RWPE1 (cell line): ENCODE measurements at regions not wholly inside any gene's neighbourhood (a gene's known extent, or its start where the extent isn't known, plus 50 kb on each side); places are given as distances from the start of the nearest gene placed in this dataset.

Experiments used
- CTCF ChIA-PET: fragments of 350-600 bp; sonication (Branson Sonifier 250); formaldehyde crosslinking; extraction: SDS; loops from one replicate; lab custom pipeline; 2021; lab: Yijun Ruan, JAX
- POLR2A ChIA-PET: fragments of 400-600 bp; formaldehyde crosslinking; extraction: SDS; loops from one replicate; lab custom pipeline; 2020; ENCODE audit warnings: antibody characterized with exemption; ENCODE audit not compliant: low non-redundant PET; lab: Yijun Ruan, JAX
- DNase-seq: peaks from one replicate; pipeline ENCODE4 v3.0.0; 2012; ENCODE audit warnings: low spot score
- H3K27ac ChIP-seq: fragments of 450-650 bp; 2 replicates; pipeline ENCODE4 v1.5.1; 2017
- TF ChIP-seq, protein P1 (sequence below): fragments of 450-650 bp; conservative IDR thresholded peaks from 2 replicates; pipeline ENCODE4 v1.5.1; 2017; ENCODE audit warnings: low read depth, mild to moderate bottlenecking

DNA sequence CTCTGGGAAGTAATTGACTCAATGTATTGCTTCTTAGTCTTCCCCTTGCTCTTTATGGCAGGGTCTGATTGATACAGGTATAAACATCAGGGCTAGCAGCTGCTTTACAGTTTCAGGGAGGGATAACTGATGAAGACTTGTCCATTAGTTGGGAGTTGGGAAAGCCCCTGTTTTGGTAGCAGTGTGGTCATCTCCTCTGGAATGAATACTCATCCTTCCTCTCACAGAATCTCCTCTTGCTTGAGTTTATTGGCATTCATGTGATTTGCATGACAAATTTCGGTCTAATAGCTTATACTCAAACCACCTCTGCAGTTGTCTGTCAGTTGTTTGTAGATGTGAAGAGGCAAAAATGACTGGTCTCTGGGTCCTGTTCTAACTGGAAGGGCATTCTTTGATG, 79.7 kb downstream of the FAT3 start:
- CTCF ChIA-PET: no interaction called here

DNA sequence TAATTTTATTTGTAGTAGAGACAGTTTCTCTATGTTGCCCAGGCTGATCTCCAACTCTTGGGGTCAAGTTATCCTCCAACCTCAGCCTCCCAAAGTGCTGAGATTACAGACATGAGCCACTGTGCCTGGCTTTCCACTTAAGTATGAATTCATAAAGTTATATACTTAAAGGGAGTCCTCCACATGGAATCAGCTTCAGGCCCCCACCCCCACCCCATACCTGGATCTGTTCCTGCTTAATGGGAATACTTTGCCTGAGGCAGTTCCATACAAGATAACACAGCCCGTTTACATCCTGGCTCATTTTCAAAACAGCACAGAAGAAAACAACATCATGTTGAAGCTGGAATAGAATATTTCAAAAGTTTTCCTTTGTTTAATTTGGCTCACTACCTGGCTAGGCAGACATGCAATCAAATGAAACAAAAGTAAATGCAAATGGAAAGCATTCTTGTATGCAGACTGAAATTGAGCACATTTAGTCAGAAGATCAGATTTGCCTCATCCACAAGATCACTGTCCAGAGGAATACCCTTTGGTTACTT, 82.4 kb downstream of the FAT3 start:
- DNase-seq: no peak
- CTCF ChIA-PET: interaction anchor here (0.6 to 0.7 kb wide), 2 partner anchors 35 to 501 kb away, joined by 3 to 4 read pairs; no protein-coding TSS in a partner anchor
- TF ChIP-seq, protein P1, sequence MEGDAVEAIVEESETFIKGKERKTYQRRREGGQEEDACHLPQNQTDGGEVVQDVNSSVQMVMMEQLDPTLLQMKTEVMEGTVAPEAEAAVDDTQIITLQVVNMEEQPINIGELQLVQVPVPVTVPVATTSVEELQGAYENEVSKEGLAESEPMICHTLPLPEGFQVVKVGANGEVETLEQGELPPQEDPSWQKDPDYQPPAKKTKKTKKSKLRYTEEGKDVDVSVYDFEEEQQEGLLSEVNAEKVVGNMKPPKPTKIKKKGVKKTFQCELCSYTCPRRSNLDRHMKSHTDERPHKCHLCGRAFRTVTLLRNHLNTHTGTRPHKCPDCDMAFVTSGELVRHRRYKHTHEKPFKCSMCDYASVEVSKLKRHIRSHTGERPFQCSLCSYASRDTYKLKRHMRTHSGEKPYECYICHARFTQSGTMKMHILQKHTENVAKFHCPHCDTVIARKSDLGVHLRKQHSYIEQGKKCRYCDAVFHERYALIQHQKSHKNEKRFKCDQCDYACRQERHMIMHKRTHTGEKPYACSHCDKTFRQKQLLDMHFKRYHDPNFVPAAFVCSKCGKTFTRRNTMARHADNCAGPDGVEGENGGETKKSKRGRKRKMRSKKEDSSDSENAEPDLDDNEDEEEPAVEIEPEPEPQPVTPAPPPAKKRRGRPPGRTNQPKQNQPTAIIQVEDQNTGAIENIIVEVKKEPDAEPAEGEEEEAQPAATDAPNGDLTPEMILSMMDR: no peak

More for the DNA sequence above, 79.7 kb downstream of the FAT3 start:
- DNase-seq: no peak
- H3K27ac ChIP-seq: no peak overlapping the region
- TF ChIP-seq, protein P1: no peak
- POLR2A ChIA-PET: no interaction called here

DNA sequence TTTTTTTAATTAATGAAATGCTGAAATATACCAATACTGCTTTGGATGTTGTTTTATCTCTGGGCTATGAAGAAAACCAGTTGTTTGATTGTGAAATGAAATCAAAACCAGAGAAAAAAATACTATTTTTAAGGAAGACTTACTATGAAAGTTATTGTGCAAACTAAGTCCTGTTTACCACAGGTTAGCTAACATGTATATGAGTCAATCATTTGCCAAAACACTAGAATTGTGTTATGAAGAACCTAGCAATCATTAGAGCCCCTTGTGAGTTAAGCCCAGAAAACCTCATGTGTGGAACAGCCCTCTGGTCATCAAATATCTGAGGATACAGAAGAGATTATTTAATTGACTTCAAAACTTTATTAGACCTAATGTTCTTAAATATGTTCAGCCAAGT, 83.7 kb downstream of the FAT3 start:
- H3K27ac ChIP-seq: no peak overlapping the region
- ChIA-PET POLR2A (no interaction called here), CTCF (interaction anchor here (0.7 kb wide), 1 partner anchor 55 kb away, joined by 3 read pairs; no protein-coding TSS in a partner anchor)
- TF ChIP-seq, protein P1: no peak
- DNase-seq: no peak

More for the DNA sequence above, 82.4 kb downstream of the FAT3 start:
- POLR2A ChIA-PET: no interaction called here
- H3K27ac ChIP-seq: no peak overlapping the region

DNA sequence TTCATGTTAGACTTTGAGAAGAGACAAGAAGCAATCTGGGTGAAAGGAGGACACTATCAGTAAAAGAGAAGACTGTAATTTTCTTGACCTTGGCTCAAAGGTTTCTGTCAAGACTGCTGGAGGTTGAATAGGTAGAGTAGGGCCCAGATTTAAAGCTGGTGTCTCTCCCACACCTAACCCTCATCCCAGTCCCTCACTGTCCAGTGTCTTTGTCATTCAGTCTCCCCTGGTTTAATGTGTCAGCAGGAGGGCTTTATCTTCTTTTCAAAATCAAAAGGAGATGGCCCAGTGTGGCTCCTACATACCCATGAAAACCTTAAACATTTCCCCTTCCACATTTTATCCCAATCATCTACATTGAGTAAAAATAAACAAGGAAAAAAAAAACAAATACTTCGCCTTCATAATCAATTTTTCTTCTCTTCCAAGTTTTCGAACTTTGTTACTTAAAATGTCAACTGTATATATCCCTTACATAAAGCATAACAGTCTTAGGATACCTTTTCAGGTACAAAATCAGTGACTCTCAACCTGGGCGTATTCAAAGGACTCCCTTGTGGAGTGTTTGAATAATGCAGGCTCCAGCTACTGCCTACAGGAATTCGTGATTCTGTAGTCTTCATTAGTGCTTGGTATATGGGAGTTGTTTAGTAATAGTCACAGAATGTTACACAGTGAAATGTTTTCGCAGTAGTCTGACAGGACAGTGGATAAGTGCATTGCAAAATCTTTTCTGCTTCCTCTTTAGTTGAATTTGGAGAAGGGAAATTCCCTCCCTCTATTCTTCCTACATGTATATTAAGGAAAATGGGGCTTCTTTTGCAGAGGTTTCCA, 87.2 kb downstream of the FAT3 start:
- TF ChIP-seq, protein P1: no peak
- no peak overlapping the region for H3K27ac ChIP-seq
- ChIA-PET POLR2A (no interaction called here), CTCF (no interaction called here)
- no peak for DNase-seq

DNA sequence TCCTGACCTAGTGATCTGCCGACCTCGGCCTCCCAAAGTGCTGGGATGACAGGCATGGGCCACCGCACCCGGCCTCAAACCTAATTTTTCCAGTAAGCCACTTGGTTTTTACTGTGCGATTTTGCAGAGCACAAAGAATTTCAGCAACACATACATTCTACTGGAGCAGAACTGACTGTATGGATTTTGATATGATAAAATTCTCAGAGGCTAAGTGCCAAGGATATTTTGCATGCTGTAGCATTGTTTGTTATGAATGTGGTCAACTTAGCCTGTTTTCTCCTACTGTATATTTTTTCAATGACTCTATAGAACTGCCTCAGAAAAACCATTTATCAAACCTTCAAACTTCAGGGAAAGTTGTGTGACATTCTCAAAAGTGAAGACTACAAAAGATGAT, 89.2 kb downstream of the FAT3 start:
- H3K27ac ChIP-seq: no peak overlapping the region
- ChIA-PET CTCF (no interaction called here), POLR2A (no interaction called here)
- TF ChIP-seq, protein P1: no peak
- DNase-seq: no peak

DNA sequence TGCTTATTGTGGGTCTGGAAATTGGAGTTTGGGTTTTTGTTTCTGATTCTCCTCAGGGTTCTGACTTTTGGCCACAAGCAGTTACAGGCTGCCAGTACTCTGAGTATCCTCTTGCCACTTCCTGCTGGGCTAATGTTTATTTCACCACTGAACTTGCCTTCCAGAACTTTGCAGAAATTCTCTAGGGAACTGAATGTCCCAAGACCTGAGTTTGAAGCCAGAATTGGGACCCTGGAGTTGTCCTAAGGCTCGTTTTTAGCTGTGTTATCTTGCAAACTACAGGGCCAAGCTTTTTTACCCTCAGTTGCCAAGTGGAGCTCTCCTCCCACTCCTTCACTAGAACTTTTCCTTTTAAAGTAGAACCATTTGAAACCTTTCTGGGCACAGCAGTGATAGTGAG, 89.9 kb downstream of the FAT3 start:
- POLR2A ChIA-PET: no interaction called here
- no peak overlapping the region for H3K27ac ChIP-seq

More for the DNA sequence above, 89.9 kb downstream of the FAT3 start:
- no peak for DNase-seq
- TF ChIP-seq, protein P1: no peak
- CTCF ChIA-PET: interaction anchor here (0.7 kb wide), 1 partner anchor 190 kb away, joined by 3 read pairs; no protein-coding TSS in a partner anchor
